OCI-LY1 (cell line): ENCODE measurements at regions not wholly inside any gene's neighbourhood (a gene's known extent, or its start where the extent isn't known, plus 50 kb on each side); places are given as distances from the start of the nearest gene placed in this dataset.

Source experiments
- H2AFZ ChIP-seq: fragments of 200-600 bp; sonication (generic), shearing (Covaris generic); 2 replicates; pipeline ENCODE4 v1.6.0; 2014; ENCODE audit warnings: antibody characterized with exemption, mild to moderate bottlenecking, low read length
- H3F3A ChIP-seq: fragments of 200-600 bp; sonication (generic), shearing (Covaris generic); 2 replicates; pipeline ENCODE4 v1.6.0; 2014; ENCODE audit warnings: mild to moderate bottlenecking, antibody characterized with exemption, low read length, moderate library complexity; ENCODE audit not compliant: insufficient read depth
- H3K27ac ChIP-seq: fragments of 200-600 bp; sonication (generic); 2 replicates; pipeline ENCODE4 v1.5.1; 2014; ENCODE audit warnings: low read length, mixed run types, mild to moderate bottlenecking, low read depth; ENCODE audit not compliant: poor library complexity, severe bottlenecking
- H3K27me3 ChIP-seq: fragments of 200-600 bp; sonication (generic); 2 replicates; pipeline ENCODE4 v1.6.0; 2014; ENCODE audit warnings: antibody characterized with exemption, mild to moderate bottlenecking, low read length, moderate library complexity; ENCODE audit not compliant: insufficient read depth
- H3K36me3 ChIP-seq: fragments of 200-600 bp; sonication (generic); 2 replicates; pipeline ENCODE4 v1.6.1; 2014; ENCODE audit warnings: mild to moderate bottlenecking, antibody characterized with exemption, low read length, moderate library complexity, mixed read lengths; ENCODE audit not compliant: insufficient read depth
- H3K4me1 ChIP-seq: fragments of 200-600 bp; sonication (generic); 2 replicates; pipeline ENCODE4 v1.5.1; 2014; ENCODE audit warnings: mild to moderate bottlenecking, low read length, moderate library complexity; ENCODE audit not compliant: insufficient read depth, severe bottlenecking
- H3K4me2 ChIP-seq: fragments of 200-600 bp; sonication (generic), shearing (Covaris generic); 2 replicates; pipeline ENCODE4 v1.6.1; 2014; ENCODE audit warnings: low read length
- H3K4me3 ChIP-seq: fragments of 200-600 bp; sonication (generic); 2 replicates; pipeline ENCODE4 v1.5.1; 2014; ENCODE audit warnings: low read length, low read depth, mild to moderate bottlenecking, mixed read lengths; ENCODE audit not compliant: poor library complexity, severe bottlenecking
- H3K79me2 ChIP-seq: fragments of 200-600 bp; shearing (Covaris generic); 2 replicates; pipeline ENCODE4 v1.6.1; 2016; ENCODE audit warnings: mixed run types, low read length, mixed read lengths; ENCODE audit not compliant: insufficient read depth
- H3K9ac ChIP-seq: fragments of 200-600 bp; sonication (generic), shearing (Covaris generic); 2 replicates; pipeline ENCODE4 v1.6.1; 2014; ENCODE audit warnings: mild to moderate bottlenecking, low read length, mixed read lengths
- H3K9me2 ChIP-seq: fragments of 200-600 bp; sonication (generic), shearing (Covaris generic); 2 replicates; pipeline ENCODE4 v1.6.1; 2014; ENCODE audit warnings: low read depth, mild to moderate bottlenecking, low read length, mixed read lengths
- H3K9me3 ChIP-seq: fragments of 200-600 bp; shearing (Covaris generic); 2 replicates; pipeline ENCODE4 v1.6.1; 2014; ENCODE audit warnings: low read length, mixed read lengths
- H4K20me1 ChIP-seq: fragments of 200-600 bp; sonication (generic), shearing (Covaris generic); 2 replicates; pipeline ENCODE4 v1.6.0; 2016; ENCODE audit warnings: mild to moderate bottlenecking, low read length; ENCODE audit not compliant: insufficient read depth
- EZH2 ChIP-seq: fragments of 200-600 bp; sonication (generic), shearing (Covaris generic); IDR thresholded peaks from 2 replicates; pipeline ENCODE4 v1.8.0; 2017; ENCODE audit warnings: borderline replicate concordance, mixed run types, mild to moderate bottlenecking, antibody characterized with exemption, low read length, moderate library complexity, mixed read lengths
- TF ChIP-seq, protein P1 (sequence below): fragments of 200-600 bp; sonication (generic), shearing (Covaris generic); IDR thresholded peaks from 2 replicates; pipeline ENCODE4 v1.5.1; 2017; ENCODE audit warnings: mild to moderate bottlenecking, antibody characterized with exemption, low read length, moderate library complexity, mixed read lengths

DNA sequence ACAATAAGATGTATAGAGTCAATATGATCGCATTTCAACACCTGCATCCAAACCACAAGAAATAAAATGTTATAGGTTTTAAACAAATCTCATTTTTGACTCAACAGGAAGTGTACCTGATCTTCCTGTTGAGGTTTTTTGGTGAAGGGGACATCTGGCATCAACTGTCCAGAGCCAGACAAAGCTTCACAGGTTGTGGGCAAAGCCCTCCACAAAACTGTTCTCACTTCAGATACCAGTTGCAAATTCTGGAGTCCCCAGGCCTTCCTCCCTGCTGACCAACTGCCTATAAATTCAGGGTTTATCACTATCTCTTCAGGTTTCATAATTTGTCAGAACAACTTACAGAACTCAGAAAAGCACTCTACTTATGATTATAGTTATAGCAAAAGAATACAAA lies 326.1 kb upstream of the CAMK1G start:
- Histone ChIP-seq H3F3A (no peaks in the 10 kb centered on the region), H3K27ac (no peak overlapping the region), H3K27me3 (no peaks in the 10 kb centered on the region)

DNA sequence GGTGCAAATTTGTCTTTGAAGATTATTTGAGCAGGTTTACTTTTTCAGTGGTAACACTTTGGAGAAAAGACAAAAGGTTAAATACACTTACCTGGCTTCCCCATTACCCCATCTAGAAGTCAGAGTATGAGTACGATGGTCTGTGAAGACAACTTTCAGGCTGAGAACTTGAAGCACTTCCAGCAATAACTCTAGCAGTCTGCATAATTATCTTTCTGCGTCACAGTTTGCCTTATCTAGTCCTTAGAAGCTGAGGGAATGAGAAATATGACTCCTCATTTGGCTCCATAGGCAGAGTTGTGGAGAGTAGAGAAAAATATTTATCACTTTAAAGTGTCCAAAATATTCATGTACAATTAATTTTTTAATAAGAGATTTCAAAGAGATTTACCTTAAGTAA lies 323.4 kb upstream of the CAMK1G start:
- Histone ChIP-seq H3K9ac (no peak overlapping the region), H3K9me3 (no peaks in the 10 kb centered on the region), H3K36me3 (no peaks in the 10 kb centered on the region), H3K4me2 (no peak overlapping the region), H3K27ac (no peak overlapping the region), H3K4me1 (no peaks in the 10 kb centered on the region), H2AFZ (no peak overlapping the region), H3K79me2 (no peaks in the 10 kb centered on the region), H3F3A (no peaks in the 10 kb centered on the region), H4K20me1 (no peaks in the 10 kb centered on the region), H3K27me3 (no peaks in the 10 kb centered on the region), H3K4me3 (no peak overlapping the region), H3K9me2 (no peaks in the 10 kb centered on the region)
- no peak for TF ChIP-seq EZH2
- TF ChIP-seq, protein P1, sequence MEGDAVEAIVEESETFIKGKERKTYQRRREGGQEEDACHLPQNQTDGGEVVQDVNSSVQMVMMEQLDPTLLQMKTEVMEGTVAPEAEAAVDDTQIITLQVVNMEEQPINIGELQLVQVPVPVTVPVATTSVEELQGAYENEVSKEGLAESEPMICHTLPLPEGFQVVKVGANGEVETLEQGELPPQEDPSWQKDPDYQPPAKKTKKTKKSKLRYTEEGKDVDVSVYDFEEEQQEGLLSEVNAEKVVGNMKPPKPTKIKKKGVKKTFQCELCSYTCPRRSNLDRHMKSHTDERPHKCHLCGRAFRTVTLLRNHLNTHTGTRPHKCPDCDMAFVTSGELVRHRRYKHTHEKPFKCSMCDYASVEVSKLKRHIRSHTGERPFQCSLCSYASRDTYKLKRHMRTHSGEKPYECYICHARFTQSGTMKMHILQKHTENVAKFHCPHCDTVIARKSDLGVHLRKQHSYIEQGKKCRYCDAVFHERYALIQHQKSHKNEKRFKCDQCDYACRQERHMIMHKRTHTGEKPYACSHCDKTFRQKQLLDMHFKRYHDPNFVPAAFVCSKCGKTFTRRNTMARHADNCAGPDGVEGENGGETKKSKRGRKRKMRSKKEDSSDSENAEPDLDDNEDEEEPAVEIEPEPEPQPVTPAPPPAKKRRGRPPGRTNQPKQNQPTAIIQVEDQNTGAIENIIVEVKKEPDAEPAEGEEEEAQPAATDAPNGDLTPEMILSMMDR = no peak

More for the DNA sequence above, 326.1 kb upstream of the CAMK1G start:
- Histone ChIP-seq H2AFZ (no peak overlapping the region), H3K4me2 (no peak overlapping the region), H4K20me1 (no peaks in the 10 kb centered on the region), H3K36me3 (no peaks in the 10 kb centered on the region), H3K79me2 (no peaks in the 10 kb centered on the region), H3K4me1 (no peaks in the 10 kb centered on the region), H3K9ac (no peak overlapping the region), H3K4me3 (no peak overlapping the region), H3K9me2 (no peaks in the 10 kb centered on the region), H3K9me3 (no peaks in the 10 kb centered on the region)
- TF ChIP-seq, protein P1 = no peak
- TF ChIP-seq EZH2 = no peak

DNA sequence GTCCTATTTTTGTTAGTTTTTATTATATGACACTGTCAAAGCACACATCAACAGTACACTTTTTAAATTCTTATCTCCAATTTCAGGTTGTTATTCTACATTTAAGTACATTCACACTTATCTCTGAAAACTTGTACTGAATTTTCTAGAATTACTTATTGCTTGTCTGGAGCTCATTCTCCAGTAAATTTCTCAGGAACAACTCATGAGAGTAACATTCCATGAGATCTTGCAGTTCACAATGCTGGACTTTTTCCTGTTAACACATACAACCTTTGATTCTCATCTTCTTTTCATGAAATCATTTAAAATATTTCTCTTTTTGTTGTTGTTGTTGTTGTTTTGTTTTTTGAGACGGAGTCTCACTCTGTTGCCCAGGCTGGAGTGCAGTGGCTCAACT lies 320.9 kb upstream of the CAMK1G start:
- H2AFZ ChIP-seq = no peak overlapping the region
- TF ChIP-seq EZH2 = no peak
- TF ChIP-seq, protein P1 = no peak
- H3K36me3 ChIP-seq = no peaks in the 10 kb centered on the region
- H3K27ac ChIP-seq = no peak overlapping the region
- no peaks in the 10 kb centered on the region for H4K20me1 ChIP-seq
- no peak overlapping the region for H3K4me2 ChIP-seq
- no peaks in the 10 kb centered on the region for H3F3A ChIP-seq
- H3K9ac ChIP-seq = no peak overlapping the region
- H3K9me3 ChIP-seq = no peaks in the 10 kb centered on the region
- no peak overlapping the region for H3K4me3 ChIP-seq
- H3K9me2 ChIP-seq = no peaks in the 10 kb centered on the region
- no peaks in the 10 kb centered on the region for H3K79me2 ChIP-seq
- H3K4me1 ChIP-seq = no peaks in the 10 kb centered on the region
- no peaks in the 10 kb centered on the region for H3K27me3 ChIP-seq
